ENCODE measurements at regions not wholly inside any gene's neighbourhood (a gene's known extent, or its start where the extent isn't known, plus 50 kb on each side); places are given as distances from the start of the nearest gene placed in this dataset.

DNA sequence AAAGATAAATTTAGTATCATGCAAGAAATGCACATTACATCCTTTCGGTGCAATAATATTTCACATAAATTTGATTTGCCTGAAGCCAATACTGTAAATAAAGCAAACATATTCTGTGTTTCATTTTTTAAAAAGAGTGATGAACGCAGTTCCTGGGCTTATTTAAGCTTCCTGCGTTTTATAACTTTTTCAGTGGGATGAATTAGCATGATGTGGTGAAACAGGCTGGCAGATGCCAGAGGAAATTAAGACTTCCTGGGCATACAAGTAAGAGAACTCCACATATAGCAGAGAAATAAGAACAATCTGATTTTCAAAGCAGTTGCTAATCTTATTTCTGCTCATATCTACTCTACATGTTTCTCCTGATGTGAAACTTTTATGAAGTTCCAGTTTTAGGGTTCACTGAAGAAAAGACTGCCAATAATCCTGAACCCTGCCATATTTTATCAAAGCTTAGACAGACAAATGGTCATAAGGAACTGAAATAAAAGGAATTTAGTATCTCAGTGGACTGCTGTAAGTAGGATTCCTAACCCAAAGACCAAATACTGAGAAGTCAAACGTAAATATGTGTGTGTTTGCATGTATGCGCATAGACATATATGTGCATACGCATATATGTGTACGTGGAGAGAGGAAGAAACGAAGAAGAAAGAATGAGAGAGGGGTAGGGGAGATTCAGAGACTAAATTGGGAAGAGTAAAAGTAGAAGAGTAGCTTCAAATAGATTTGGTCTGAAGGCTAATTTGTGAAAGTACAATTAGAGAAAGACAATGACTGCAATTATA lies 628.6 kb upstream of the CCDC54 start:
- no peak for DNase-seq (ENCODE audit: low read depth in 3 of 3)

DNA sequence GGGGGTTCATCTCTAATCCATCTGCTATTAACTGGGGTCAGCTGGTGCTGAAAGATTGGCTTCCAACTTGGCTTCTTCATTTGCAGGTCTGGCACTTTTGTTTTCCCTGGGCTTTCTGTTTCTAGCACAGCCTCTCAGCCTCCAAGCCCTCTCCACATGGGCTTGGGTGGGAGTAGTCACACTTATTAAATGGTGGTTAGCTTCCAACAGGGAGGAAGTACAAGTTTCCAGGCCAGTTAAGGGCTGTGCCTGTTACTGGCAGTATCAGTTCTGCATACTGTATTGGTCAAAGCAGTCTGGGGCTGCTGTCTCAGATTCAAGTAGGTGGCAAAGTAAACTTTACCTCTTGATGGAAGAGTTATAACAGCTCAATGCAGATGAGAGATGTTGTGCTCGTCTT lies 627.1 kb upstream of the CCDC54 start:
- DNase-seq (ENCODE audit: low read depth in 3 of 3) = no peak

DNA sequence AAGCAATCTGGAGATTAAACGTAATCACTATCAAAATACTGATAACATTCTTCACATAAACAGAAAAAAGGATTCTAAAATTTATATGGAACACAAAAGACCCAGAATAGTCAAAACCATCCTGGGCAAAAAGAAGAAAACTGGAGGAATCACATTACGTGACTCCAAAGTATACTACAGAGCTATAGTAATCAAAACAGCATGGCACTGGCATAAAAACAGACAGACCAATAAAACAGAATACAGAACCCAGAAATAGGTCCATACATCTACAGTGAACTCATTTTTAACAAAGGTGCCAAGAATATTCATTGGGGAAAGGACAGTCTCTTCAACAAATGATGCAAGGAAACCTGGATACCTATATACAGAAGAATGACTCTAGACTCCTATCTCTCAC lies 621.9 kb upstream of the CCDC54 start:
- no peak for DNase-seq (ENCODE audit: low read depth in 3 of 3)

DNA sequence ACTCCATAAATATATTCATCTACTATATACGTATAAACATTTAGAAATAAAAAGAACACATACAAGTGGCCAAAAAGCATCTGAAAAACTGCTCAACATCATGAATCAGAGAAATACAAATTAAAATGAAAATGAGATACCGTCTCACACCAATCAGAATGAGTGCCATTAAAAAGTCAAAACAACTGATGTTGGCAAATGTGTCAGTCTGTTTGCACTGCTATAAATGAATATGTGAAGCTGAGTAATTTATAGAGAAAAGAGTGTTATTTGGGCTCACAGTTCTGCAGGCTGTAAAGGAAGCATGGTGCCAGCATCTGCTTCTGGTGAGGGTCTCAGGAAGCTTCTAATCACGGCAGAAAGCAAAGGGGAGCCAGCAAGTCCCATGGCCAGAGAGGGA lies 620.3 kb upstream of the CCDC54 start:
- DNase-seq (ENCODE audit: low read depth in 3 of 3) = no peak

DNA sequence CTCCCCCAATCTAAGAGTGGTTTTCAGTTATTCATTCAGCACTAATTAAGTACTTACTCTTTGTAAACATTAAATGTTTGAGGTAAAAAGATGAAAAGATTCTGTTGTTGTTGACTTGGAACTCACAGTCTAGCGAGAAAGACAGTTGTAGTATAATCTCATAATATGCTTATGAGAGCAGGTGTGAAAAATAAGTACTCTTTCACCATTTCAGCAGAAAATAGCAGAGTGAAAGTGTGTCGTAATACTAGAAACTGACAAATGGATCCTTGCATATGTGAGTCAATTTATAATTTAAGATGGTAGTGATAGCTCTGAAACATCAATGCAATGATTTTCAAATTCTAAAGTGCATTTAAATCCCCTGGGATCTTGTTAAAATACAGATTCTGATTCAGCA lies 618.8 kb upstream of the CCDC54 start:
- DNase-seq (ENCODE audit: low read depth in 3 of 3) = no peak

DNA sequence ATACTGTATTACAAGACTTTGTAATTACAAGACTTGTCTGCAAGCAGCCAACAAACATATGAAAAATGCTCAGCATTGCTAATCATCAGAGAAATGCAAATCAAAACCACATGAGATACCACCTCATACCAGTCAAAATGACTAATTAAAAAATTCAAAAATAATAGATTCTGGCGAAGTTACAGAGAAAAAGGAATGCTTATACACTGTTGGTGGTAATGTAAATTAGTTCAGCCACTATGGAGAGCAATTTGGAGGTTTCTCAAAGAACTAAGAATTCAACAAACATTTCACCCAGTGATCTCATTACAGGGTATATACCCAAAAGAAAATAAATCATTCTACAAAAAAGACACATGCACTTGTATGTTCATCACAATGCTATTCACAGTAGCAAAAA lies 617.5 kb upstream of the CCDC54 start:
- no peak for DNase-seq (ENCODE audit: low read depth in 3 of 3)

DNA sequence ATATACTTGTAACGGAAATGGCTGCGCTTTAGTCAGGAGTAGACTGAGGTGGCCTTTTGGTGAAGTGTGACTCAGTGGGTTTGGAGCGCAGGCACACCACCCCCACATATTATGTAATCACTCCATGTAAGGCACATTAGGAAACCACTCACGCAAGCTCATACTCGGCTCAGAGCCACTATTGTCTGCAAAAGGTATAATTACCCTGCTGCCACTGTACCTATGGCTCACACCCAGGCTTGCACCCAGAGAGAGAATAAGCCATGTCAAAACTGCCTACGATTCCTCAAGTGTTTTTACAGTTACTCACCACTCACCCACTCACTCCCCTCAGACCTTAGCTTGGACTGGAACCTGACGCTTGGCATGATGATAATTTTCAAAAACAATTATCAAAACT lies 611.9 kb upstream of the CCDC54 start:
- no peak for DNase-seq (ENCODE audit: low read depth in 3 of 3)

DNA sequence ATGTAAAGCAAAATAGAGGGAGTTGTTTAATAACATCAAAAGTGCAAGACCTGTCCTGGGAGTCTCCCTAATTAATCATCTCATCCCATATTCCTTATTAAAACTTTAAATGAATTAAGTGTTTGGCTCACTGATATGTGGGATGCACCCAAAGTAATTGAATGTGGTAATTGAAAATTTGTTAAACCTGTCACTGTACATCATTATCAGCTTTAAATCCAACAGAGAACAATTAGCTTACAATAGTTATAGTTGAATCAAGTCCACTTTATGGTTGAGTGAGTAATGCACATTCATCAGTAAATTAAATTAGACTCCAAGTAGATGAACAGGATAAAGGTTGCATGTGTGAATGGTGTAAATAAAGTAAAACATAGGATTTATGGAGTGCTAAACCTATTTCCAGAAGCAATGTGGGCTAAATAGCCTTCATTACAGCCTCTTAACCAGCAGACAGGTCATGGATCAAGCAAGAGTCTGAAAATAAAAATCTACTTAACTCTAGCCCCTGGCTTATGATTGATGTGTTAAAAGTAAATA lies 608.2 kb upstream of the CCDC54 start:
- no peak for DNase-seq (ENCODE audit: low read depth in 3 of 3)

DNA sequence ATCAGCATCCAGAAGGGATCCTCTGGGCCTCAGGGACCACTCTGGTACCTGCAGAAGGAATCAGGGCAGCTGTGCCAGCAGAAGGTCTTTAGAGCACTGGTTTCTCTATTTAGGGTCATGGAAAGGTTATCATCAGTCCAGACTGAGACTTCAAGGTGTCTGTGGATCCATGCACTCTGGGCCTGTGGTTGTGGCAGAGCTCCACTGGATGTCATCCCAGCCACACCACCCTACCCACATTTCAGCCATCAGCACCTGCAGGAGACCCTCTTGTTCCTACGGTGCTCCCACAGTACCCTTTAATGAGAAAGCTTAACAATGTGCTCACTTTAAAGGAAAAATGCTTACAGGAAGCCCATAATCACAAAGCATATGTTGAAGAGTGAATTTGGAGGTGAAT lies 603.4 kb upstream of the CCDC54 start:
- DNase-seq (ENCODE audit: low read depth in 3 of 3) = no peak

DNA sequence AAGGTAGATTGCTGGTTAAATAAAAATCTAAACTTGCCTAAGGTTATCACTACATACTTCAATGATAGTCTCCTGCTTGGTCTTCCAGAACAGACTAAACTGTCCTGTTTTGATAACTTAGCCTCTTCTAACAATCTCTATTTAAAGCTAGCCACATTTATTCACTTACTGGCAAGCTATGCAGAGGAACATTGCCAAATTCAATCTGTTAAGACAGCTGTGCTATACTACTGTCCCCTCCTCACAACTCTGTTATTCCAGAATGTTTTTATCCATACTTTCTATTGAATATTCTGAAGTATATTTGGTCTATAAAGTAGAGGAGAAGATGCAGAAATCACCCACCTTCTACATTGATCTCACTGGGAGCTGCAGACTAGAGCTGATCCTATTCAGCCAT lies 594.0 kb upstream of the CCDC54 start:
- DNase-seq (ENCODE audit: low read depth in 3 of 3) = no peak

DNA sequence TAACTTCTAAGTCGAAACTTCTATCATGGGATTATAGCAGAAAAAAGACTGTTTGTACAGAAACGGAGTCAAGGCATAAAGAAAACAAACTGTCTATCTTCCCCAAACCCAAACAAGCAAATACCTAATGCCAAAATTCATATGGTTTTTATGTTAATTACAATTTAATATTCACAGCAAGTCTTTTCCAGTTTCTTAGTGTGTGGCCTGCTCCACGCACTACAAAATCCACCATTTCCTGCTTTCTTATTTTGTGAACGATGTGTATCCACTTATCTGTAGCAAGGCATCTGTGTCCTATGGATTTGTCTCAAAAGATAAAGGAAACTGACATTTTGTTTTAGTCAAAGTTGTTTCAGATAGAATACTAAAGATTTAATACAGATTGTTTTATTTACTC lies 588.0 kb upstream of the CCDC54 start:
- DNase-seq (ENCODE audit: low read depth in 3 of 3) = no peak

DNA sequence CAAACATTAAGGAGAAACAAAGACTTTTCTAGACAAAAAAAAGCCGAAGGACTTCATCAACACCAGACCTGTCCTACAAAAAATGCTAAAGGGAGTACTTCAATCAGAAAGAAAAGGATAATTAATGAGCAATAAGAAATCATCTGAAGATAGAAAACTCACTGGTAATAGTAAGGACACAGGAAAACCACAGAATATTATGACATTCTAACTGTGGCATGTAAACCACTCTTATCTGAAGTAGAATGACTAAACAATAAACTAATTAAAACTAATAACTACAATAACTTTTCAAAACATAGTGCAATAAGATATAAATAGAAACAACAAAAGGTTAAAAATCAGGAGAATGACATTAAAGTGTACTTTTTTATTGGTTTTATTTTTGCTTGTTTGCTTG lies 584.5 kb upstream of the CCDC54 start:
- DNase-seq (ENCODE audit: low read depth in 3 of 3) = no peak

DNA sequence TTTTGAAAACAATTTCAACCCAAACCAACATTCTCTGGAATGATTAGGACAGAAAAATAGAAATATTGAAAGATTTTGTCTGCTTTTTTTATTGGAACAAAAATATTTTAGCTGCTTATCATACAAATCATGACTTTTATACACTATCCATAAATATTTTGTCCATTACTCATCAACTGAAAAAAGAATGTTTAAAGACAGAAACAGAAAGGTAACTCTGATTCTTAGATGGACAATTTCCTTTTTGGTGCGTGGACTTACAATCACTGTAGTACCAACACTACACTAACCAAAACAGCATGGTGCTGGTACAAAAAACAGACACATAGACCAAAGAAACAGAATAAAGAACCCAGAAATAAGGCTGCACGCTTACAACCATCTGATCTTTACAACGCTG lies 582.8 kb upstream of the CCDC54 start:
- DNase-seq (ENCODE audit: low read depth in 3 of 3) = no peak

DNA sequence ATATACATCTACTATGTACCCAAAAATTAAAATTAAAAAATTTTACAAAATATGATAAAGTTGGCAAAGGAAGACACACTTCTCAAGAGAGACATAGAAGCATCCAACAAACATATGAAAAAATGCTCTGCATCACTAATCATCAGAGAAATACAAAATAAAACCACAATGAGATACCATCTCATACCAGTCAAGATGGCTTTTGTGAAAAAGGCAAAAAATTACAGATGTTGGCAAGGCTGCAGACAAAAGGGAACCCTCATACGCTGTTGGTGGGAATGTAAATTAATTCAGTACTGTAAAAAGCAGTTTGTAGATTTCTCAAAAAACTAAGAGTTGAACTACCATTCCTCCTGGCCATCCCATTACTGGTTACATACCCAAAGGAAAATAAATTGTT lies 581.7 kb upstream of the CCDC54 start:
- DNase-seq (ENCODE audit: low read depth in 3 of 3) = no peak

DNA sequence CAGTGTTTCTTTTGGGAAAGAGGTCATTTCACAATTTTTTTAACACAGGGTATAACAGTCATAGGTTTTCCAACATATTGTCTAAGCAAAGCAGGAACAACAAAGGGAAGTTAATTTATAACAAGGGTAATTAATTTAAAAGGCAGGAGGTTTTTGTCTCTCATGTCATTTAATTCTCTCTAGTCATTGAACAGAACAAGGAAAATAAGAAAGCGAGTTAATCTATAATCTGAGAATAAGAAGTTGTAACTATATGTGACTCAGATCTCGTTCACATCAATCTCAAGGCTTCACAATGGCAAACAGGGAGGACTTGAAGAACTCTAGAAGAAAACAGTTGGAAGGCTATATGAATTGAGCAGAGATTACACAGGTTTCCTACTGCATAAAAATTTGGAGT lies 579.8 kb upstream of the CCDC54 start:
- DNase-seq (ENCODE audit: low read depth in 3 of 3) = no peak

DNA sequence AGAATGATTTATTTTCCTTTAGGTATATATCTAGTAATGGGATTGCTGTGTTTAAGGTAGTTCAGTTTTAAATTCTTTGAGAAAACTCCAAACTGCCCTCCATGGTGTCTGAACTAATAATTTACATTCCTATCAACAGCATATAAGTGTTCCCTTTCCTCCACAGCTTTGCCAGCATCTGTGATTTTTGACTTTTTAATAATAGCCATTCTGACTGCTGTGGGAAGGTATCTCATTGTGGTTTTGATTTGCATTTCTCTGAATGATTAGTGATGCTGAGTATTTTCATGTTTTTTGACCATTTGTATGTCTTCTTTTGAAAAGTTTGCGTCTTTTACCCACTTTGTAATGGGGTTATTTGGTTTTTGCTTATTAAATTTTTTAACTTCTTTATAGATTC lies 571.6 kb upstream of the CCDC54 start:
- DNase-seq (ENCODE audit: low read depth in 3 of 3) = no peak

DNA sequence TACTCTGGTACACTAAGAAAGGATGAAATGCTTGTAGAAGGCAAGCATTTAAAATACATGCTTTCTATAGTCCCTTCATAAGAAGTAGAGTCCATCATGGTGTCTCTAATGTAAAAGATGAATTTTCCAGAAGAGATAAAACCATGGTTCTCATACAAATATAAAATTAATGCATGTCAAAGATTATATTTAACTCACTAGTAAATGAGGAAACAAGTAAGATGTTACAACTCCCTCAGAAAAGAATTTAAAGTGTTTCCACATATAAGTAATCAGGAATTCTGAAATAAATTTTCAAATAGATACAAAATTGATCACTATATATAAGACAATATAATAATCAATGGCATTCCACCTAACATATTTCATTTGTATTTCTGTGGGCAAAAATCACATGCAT lies 570.3 kb upstream of the CCDC54 start:
- DNase-seq (ENCODE audit: low read depth in 3 of 3) = no peak

DNA sequence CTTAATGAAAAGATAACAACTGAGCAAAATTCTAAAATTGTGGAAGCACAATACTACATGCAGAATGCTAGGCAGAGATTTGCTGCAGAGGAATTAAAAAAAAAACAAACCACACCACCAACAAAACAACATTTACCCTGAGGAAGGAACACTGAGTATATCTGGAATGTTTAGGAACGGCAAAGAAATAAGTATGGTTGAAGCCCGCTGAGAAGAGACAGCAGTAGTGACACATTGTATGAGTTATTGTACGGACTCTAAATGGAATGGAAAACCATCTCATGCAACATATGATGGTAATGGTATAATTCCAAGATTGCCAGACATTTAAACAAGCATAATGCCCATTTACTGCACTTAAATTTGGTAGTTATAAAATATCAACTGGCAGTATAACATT lies 568.2 kb upstream of the CCDC54 start:
- DNase-seq (ENCODE audit: low read depth in 3 of 3) = no peak

DNA sequence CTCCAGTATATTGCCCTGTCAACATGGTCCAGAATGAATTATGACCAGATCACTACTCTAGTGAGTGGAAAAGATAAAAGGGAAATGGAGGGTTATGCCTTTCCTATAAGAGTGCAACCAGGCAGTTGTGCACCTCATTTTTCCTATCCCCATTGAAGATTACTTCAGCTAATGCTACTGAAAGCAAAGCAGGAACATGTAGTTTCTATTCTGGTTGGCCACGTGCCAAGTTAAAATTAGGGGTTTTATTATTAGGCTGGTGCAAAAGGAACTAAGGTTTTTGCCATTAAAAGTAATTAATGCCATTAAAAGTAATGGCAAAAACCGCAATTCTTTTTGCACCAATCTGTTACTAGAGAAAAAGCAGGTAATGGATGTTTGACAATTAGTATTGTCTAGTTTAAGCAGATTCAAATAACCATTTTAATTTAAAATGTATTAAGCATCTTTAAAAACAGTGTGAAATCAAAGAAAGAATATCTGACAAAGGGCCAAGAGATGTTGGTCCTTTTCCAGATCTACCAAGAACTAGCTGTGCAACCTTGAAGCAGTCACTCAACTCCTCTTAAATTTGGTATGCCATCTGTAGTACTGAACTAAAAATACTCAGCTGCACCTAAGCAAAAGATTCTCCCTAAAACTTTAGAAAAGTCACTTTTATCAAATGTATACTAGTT lies 567.5 kb upstream of the CCDC54 start:
- DNase-seq (ENCODE audit: low read depth in 3 of 3) = no peak

DNA sequence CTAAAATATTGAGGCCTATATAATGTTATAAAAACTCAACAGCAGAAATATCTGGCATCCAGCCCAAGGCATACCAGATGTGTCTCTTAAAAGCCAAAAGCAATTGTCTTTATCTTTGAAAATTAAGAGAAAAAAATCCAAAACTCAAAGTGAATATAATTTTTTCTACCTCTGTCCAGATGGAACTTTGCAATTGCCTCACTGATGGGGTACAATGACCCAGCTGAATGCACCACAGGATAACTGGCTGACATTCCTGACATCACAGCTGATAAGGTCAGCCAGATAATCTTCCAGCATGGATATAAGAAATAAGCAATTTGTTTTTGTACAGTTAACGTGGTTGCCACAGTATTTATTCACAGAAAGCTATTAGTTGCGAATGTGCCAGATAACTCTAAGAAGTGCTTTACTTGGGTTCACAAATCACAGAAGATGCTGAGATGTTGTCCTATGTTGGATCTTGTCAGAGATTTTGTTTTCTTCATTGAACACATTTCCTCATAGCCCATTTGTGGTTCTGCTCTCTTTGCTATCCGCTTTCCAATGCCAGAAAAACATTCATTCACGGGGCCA lies 566.9 kb upstream of the CCDC54 start:
- no peak for DNase-seq (ENCODE audit: low read depth in 3 of 3)

DNA sequence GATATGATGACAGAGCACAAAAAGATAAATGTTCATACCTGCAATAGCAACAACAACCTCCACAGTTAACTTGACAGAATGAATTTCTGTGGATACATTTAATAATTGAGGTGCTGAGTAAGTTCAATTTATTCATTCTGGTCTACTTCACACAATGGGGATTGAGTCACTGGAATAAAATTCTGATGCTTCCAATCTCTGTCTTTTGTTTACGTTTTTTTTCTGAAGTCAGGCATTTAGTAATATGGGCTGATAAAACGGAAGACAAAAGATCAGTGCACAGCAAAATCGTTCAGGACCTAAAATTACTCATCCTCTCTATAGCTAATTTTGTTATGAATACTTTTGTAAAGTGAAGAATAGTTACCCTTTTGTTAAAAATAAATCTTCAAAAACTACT lies 565.9 kb upstream of the CCDC54 start:
- no peak for DNase-seq (ENCODE audit: low read depth in 3 of 3)

DNA sequence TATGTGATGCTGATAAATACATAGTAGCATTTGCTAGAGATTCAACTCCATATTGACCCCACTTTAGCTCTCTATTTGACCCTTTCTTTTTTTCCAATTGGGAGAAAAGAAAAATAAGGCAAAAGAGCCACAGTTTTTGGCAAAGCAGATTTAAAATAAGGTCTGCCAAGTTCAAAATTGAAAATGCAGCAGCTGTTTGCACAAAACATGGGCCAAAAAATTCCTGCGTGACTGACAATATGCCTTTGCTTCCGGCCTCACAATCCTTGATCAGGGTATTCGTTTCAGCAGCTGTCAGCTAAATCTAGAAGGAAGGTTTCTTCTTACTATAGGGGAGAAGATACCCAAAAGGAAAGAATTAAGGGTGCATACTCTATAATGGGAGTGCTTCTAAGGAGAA lies 563.5 kb upstream of the CCDC54 start:
- DNase-seq (ENCODE audit: low read depth in 3 of 3) = no peak

DNA sequence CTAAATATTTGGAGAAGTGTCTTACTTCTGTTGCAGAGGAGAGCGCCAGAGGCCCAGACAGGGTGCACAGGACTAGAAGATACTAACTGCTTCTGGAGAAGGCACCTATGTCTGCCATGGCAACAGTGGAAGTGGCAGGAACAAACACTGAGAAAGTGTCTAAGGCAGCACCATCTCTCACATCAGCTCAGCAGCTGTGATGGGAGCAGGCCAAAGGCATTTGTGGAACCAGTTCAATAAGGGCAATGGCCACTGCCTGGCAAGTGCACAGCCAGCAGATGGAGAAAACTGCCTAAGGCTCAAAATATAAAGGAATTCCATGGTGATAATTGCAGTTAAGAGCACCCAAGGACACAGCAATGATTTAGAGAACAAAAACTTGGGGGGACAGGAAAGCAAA lies 563.0 kb upstream of the CCDC54 start:
- no peak for DNase-seq (ENCODE audit: low read depth in 3 of 3)
